Endometrial microvascular endothelial cells (primary cell): ENCODE measurements at regions not wholly inside any gene's neighbourhood (a gene's known extent, or its start where the extent isn't known, plus 50 kb on each side); places are given as distances from the start of the nearest gene placed in this dataset.
"Not testable (repeated sequence)": the region's sequence is repeated elsewhere in the genome, so short reads cannot be mapped to it uniquely, and the experiment has no call there.

ENCODE experiments used
- in situ Hi-C: cut with HindIII; loops from 2 replicates; pipeline ENCODE4 v1.10.0; 2017; ENCODE audit warnings: low sequenced_read_pairs, low pct_unique_long_range_greater_than_20kb; ENCODE audit errors: inconsistent ontology term

- in situ Hi-C loops = no loop called here
Measured at GRCh38 chr4:124873361-124874171, 161.0 kb upstream of the ANKRD50 start.

GRCh38 chr4:124872659-124873058 is 160.1 kb upstream of the ANKRD50 start:
- in situ Hi-C loops = no loop called here

GRCh38 chr4:124869961-124870495 is 157.5 kb upstream of the ANKRD50 start:
- in situ Hi-C loops = no loop called here

- in situ Hi-C loops = no loop called here
Measured at GRCh38 chr4:124868495-124868894, 156.0 kb upstream of the ANKRD50 start.

- in situ Hi-C loops = no loop called here
Measured at GRCh38 chr4:124867536-124867935, 155.0 kb upstream of the ANKRD50 start.

GRCh38 chr4:124866301-124866700 is 153.8 kb upstream of the ANKRD50 start:
- in situ Hi-C loops = no loop called here

GRCh38 chr4:124863040-124863545 is 150.6 kb upstream of the ANKRD50 start:
- in situ Hi-C loops = no loop called here

- in situ Hi-C loops = no loop called here
Measured at GRCh38 chr4:124862261-124862660, 149.7 kb upstream of the ANKRD50 start.

- in situ Hi-C loops = no loop called here
Measured at GRCh38 chr4:124861761-124862160, 149.2 kb upstream of the ANKRD50 start.

- in situ Hi-C loops = no loop called here
Measured at GRCh38 chr4:124854968-124855367, 142.4 kb upstream of the ANKRD50 start.

- in situ Hi-C loops = no loop called here
Measured at GRCh38 chr4:124851741-124852140, 139.2 kb upstream of the ANKRD50 start.

GRCh38 chr4:124846306-124846705 is 133.8 kb upstream of the ANKRD50 start:
- in situ Hi-C loops = no loop called here

GRCh38 chr4:124839786-124840390 is 127.4 kb upstream of the ANKRD50 start:
- in situ Hi-C loops = no loop called here

GRCh38 chr4:124833831-124834505 is 121.4 kb upstream of the ANKRD50 start:
- in situ Hi-C loops = no loop called here

- in situ Hi-C loops = no loop called here
Measured at GRCh38 chr4:124828382-124828781, 115.8 kb upstream of the ANKRD50 start.

- in situ Hi-C loops = no loop called here
Measured at GRCh38 chr4:124817531-124817930, 105.0 kb upstream of the ANKRD50 start.

GRCh38 chr4:124812203-124812602 is 99.7 kb upstream of the ANKRD50 start:
- in situ Hi-C loops = not testable (repeated sequence)

GRCh38 chr4:124810827-124811226 is 98.3 kb upstream of the ANKRD50 start:
- in situ Hi-C loops = no loop called here

GRCh38 chr4:124807421-124807820 is 94.9 kb upstream of the ANKRD50 start:
- in situ Hi-C loops = no loop called here

- in situ Hi-C loops = no loop called here
Measured at GRCh38 chr4:124806403-124806802, 93.9 kb upstream of the ANKRD50 start.
